HG03457 (cell line): ENCODE measurements at regions not wholly inside any gene's neighbourhood (a gene's known extent, or its start where the extent isn't known, plus 50 kb on each side); places are given as distances from the start of the nearest gene placed in this dataset.

Source experiments
- ATAC-seq: cut with Tn5 transposase; IDR thresholded peaks from one replicate; pipeline ENCODE4 v1.9.1; 2021; ENCODE audit warnings: moderate number of reproducible peaks; ENCODE audit not compliant: unreplicated experiment

DNA sequence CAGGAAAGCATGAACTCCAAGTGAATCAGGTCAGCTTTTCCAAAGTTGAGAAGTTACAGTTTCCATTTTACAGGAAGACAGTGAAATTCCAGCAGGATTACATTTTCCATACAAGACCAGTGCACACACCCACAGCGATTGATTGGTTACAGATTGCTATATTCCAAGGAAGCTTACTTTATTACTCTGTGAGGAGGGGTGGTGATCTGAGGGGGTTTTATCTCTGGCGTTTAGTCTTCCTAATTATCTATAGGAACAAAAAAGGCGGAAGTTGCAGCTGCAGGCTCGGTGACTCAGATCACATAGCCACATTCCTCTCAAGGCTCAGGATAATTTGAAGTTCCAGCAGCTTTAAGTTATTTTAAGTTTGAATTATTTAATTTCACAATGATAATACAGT is 450.4 kb upstream of the NMUR2 start:
- no peak for ATAC-seq

DNA sequence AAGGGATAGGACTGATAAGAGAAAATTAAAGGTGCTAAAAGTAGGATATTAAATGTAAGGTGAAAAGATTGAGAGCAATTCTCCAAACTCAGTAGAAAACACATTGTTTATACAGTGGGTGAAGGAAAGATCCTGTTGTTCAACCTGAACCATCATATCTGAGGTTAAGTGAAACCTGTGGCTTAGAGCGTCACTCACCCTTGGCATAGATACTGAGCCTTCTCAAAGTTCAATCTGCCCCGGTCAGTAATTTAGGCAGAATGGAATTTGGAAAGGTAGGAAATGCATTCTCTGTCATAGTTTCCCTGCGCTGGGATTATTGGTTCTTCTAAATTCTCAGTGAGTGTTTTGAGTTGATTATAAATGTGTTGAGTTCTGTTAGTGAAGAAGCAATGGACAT is 456.2 kb upstream of the NMUR2 start:
- ATAC-seq, result no peak

DNA sequence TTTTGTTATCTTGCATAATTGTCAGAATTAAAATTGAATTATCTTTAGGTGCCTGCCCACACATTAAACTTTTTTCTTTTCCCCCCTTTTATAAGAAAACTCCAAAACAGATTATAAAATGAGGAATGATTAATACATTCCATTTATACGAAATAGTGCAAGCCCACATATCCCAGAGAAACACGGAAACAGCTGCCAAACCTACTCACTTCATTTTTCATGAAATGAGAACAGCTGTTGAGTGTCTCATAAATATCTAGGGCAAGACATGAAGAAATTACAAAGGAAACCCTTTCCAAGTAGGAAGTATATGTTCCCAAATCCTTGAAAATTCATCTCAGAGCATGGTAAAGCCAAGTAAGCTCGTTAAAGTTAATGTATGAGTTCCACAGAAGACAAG is 459.4 kb upstream of the NMUR2 start:
- ATAC-seq, result no peak

DNA sequence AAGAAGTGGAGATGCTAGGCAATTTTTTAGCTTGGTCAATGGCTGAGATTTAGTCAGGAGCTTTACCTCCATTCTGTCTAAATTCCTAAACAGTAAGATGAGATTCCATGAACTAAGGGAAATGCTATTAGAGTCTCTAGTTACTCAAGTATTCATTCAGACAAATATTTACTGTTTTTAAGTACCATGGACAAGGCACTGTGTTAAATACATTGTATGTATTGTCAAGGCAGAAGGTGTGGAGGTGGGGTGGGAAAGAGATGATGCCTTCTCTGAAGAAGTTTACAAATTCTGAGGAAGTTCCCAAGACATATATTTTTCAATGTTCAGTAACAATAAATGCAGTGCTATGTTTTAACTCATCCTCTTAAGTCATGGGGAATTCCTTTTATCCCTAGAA is 459.9 kb upstream of the NMUR2 start:
- no peak for ATAC-seq

DNA sequence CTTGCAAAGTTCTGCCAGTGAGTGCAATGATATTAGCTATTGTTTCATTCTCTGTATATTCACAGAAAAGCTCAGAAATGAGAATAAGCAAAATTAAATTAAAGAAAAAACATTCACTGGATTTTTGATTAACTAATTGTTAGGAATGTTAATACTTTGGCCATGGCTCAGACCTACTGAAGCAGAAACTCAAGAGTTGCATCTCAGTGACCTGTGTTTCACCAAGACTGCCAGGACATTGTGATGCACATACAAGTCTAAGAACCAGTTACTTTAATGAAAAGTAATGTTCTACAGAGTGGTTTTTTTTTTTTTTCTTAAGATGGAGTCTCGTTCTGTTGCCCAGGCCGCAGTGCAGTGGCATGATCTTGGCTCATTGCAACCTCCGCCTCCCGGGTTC is 464.9 kb upstream of the NMUR2 start:
- no peak for ATAC-seq

DNA sequence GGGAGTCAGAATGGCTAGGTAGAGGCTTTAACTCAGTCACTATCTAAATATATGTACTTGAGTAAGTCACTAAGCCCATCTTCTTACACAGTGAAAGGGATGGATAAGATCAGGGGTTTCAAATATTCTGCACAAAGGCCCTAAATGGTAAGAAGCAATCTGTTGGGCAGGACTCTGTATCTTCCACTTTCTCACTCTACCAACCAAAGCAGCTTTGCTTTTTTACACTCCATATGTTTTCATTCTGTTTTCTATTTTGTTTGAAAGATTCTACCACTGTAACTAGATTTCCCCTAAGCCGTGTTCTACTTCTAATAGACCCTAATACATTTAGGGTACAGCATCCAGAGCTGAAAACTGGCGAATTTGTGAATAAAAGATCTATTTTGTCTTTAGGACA is 477.5 kb upstream of the NMUR2 start:
- ATAC-seq, result no peak

DNA sequence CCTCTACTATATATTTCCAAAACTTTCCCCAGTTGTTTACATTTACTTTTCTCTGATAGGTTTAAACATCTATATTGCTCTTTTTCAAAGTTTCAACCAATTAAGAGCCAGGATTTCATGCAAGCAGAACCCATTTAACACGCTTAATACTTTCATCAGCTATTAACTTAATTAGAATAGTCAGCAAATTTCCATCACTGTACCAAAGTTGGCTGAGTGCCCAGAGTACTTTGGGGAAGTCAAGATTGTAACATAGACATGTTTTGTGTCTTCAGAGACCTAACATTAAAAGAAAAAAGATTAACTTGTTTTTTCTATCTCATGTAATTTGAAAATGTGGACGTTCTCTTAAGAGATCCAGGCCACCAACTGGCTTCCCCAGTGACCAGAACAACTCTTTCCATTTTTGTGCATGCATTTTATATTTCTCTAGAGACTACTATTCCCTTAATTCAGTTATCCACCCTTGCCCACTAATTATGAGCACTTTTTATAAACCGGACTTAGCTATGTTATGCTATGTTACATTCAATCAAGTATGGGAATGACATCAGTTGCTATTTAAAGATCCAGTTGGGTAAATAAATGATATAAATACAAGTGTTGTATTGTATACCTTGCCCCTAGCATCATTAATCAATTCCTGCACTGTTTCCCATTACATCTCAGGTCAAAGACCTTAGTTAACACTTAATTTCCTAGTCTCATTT is 478.1 kb upstream of the NMUR2 start:
- no peak for ATAC-seq

DNA sequence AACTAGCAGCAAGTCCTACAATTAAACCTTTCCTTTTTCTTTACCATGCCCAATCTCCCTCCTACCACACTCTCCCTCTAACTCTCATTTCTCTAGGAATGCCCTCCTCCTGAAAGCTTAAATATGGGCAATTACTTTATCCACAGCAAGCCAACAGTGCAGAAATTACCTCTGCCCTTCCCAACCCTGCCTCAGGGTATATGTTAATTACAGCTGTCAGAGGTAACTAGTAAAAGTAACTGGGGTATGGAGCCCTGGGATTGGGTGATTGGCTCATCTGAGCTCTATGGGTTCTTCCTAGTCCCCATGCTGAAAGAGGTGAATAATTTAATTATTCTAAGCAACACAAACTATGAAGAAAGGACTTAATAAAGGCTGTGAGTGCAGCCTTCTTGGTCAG is 478.9 kb upstream of the NMUR2 start:
- no peak for ATAC-seq

DNA sequence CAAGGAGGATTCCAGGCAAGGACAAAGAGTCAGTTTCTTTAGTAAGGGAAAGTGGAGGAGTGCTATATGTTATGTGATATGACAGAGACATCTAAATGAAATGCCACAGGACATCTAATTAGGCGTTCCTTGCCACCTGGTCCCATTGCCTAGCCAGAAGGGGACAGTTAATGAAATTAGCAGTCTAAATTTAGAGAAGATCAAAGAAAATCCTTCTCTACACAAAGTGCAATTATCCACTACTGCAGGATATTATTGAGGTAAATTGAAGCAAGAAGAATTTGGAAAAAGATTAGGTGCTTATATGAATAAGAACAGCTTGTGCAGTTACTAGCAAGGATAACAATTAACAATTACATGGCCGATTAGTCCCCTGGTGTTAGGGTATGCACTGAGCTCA is 495.3 kb upstream of the NMUR2 start:
- ATAC-seq, result no peak

DNA sequence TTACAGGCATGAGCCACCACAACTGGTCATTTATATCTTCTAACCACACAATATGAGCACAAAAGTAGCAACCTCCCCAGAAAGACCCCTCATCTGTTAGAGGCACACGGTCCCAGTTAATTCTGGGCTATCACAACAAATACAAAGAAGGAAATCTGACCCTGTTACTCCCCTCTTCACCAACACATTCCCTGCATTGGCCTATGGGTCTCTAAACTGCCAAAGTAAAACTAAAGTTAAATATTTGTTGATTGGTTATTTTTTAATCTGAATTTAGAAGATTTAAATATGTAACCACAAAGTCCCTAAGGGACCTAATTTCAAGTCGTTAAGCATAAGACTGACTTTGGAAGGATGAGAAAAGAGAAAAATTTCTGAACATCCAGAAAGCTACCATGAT is 496.7 kb upstream of the NMUR2 start:
- ATAC-seq, result no peak

DNA sequence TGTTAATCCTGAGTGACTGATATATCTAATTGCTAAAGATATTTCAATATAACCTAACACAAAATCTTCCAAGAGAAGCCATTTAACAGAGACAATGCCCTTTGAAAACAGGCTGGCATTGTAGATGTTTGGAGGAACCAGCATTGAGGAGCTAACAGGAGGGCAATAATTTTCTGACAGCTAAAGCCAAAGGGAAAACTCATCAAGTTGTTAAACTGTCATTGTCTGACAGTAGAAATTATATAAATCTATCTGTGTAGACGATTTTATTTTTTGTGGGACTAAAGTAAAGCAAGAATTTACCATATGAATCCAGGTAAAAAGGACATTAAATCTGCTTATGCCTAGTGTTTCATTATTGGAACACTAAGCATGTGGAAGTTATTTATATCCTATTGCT is 500.2 kb upstream of the NMUR2 start:
- ATAC-seq, result no peak

DNA sequence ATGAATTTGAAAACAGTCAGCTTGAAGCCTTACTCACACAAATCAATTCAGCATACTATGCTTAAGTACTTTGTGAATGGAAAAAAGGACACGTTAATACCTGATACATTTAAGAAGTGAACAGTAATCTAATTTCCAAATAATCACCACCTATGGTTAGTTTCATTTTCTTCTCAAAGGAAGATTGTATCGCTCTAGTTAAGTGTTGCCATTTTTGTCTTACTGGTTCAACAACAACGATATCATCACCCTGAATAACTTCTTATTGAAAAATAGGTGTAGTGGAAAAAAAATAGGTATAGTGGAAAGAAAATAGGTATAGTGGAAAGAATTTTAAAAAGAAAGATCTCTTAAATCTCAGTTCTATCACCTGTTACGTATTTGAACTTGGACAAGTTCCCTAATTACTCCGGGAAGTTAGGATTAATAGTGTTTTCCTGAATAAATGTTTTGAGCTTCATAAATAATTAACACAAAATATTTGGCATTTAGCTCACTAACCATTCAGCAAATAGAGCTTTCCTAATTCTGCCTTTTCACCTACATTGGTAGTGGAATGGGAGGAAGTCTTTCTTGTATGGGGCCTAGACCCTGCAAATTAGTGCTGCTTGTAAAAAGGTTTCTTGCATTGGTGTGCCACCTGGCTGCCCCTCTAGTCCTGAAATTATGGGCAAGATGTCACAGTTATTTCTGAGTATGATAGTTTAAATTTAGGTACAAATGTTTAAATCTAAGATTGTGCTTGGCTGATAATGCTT is 502.6 kb upstream of the NMUR2 start:
- ATAC-seq, result no peak

DNA sequence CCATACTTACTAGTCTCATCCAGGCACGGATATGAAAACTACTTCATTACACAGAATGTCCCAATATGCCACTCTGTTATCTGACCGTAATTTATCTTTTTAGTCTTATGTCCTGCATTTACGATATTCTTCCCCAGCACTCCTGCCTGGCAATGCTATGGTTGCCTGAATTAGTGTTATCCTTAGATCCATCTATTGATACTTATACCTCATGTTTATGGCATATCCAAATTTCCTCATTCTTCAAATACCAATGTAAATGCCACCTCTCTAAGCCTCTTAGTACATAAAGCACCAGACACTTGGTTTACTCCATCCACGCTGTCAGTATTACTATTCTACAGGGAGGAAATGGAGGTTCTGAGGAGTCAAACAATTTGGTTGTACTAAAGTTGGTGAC is 507.8 kb upstream of the NMUR2 start:
- ATAC-seq, result no peak

DNA sequence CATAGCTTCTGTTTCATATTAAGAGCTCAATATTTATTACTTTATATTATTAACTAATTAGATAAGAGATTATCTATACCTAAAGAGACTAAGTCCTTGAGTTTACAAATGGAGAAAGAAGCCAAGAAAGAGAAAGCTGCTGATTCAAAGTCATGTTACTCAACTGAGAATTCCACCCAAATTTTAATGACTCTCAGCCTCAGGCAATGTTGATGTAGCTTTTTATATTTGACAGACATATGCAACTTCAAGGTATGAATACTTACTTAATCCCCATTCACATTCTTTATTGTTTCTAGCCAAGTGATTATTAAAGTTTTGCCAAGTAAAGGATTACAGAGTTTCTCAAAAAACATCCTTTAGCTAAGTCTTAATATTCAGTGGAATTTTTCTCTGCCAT is 527.5 kb upstream of the NMUR2 start:
- no peak for ATAC-seq

DNA sequence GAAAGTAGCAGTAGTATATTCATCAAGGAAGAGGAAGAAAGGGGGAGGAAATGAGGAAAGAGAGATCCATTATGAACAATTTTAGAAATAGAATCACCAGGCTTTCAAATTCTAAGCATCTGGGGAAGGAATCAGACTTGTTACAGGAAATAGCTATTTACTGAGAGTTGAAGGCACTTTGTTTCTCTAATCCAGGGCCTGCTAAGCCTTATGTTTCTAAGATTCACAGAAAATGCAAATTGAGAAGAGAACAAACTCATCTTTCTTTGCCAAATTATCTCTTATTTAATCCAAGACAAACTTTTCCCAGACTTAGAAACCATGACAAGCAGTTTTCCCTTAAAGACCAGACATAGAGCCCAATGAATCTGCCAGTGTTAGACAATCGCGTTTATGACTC is 528.0 kb upstream of the NMUR2 start:
- ATAC-seq, result no peak

DNA sequence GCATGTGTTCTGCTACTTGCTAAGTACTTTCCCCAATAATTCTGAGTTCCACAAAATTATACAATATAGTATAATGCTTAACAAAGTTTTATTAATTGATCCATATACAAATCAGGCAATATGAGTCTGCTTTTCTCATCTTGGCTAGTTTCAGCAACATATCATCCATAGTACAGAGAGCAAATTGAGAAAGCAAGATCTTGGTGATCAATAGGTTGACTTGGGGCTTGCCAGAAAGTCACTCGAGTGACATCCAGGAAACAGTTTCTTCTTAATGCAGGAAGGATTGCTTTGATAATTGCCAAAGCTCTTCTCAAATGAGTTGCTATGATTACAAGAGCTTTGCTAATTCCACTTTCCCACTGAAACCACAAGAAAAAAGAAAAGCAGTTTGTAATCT is 533.6 kb upstream of the NMUR2 start:
- no peak for ATAC-seq

DNA sequence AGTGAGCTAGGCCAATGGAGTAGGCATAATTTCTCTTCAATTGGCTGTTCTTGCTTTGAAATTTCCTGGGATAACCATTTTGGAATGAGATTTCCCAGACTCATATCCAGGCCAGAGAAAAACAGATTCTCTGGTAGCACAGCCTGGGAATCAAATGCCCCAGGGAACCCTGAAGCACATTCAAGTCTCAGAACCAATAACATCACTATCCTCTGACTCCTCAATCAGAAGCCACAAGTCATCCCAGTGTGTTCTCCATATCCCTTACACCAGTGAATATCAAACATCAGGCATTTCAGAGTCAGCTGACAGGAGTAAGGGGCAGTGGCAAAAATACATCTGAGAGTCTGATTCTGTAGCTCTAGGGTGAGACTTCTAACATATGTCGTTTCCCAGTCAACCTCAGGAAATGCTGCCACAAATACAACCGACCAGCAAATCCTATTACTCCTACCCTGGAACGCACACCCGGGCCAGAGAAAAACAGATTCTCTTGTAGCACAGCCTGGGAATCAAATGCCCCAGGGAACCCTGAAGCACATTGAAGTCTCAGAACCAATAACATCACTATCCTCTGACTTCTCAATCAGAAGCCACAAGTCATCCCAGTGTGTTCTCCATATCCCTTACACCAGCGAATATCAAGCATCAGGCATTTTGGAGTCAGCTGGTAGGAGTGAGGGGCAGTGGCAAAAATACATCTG is 537.7 kb upstream of the NMUR2 start:
- ATAC-seq, result no peak

DNA sequence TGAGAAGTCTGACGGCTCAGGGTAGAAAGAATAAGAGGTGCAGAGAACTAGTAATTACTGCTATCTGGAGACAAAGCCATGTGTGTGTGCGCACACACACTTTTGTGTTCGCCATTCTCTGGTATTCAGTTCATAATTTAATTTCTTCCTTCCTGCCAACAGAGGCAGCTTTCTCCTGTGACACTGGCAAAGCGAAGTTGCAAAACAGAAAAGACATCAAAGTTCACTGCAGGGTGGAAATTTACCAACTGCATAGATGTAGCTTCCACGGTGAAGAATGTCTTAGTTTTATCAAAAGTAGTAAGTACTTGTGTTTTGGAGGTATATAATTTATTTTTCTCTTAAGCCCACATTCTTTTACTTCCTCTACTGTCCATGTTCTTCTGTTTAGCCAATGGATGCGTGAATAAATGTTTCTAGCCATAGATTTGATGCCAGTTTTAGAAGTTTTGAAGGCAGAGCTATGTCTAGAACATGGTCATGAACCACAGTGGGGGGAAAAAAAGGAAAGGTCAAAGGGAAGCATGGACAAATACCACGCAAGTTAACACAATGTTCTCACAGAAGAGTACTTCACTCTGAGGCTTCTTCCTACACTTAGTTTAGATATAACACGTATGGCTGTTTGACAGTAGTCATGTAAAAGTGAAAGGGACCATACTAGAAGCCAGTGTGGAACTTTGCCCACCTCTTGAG is 536.5 kb upstream of the GRIA1 start:
- no peak for ATAC-seq

DNA sequence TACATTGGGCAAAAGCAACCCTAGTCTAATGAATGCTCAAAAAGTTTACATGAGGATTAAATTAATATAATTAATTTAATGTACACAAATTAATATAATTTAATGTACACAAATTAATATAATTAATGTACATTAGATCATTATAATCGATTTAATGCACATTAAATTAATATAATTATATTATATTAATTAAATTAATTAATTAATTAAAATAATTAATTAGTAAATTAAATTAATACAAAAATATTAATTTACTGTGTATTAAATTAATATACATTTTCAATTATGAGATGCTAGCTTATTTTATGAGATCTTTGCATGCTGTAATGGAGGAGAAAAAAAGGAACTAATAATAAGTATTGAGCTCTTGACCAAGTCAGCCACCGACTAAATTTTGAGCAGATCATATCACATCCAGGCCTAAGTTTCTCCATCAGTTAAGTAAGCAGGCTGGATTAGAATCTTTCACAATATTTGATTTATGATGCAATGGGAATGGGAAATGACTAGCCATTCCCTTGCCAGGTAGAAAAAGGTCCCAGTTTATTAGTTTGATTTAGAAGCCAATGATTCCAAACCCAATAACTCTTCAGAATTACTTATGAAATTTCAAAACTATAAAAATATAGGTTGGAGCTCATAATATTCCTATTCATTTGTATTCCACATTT is 533.4 kb upstream of the GRIA1 start:
- no peak for ATAC-seq

DNA sequence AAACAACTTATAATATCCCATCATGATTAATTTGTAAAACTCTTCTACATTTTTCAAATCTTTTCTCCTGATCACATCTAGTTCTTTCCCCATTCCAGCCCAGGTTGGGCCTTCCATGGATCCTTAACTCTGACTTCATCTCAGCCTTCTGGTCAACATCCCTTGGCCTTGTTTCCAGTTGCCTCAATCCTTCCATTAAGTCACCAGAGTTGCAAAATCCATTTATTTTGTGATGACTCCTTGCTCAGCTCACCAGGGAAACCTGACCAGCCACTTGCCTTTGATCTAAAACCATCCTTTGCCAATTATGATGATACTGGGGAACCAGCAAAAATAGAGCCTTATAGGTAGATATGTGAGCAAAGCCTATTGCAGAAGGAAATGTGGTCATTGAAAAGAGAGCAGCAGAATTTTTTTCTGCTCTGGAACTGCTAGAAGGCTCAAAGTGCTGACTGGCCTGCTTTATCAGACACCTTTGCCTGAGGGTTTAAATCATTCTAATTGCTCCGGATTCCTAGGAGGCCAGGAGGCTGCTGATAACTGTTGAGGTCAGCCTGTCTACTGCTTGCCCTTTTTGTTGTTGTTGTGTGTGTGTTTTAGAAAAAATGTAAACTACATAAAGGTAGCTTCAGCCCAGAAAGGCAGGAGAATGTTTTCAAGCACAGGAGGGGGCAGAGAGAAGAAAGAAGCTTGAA is 512.2 kb upstream of the GRIA1 start:
- no peak for ATAC-seq
